SK-N-SH treated with all-trans-retinoic acid at 6 μM for 48 hours (cell line): ENCODE measurements at regions not wholly inside any gene's neighbourhood (a gene's known extent, or its start where the extent isn't known, plus 50 kb on each side); places are given as distances from the start of the nearest gene placed in this dataset.

Source experiments
- ATAC-seq: fragments of 200-7000 bp; cut with Tn5 transposase; 3 replicates; pipeline ENCODE4 v1.9.1; 2020; ENCODE audit warnings: mild to moderate bottlenecking, moderate library complexity
- ARNTL ChIP-seq: fragments of 450-650 bp; formaldehyde crosslinking; IDR thresholded peaks from 2 replicates; pipeline ENCODE4 v1.5.0; 2020; ENCODE audit warnings: low read depth, mild to moderate bottlenecking, moderate library complexity, borderline replicate concordance
- BACH2 ChIP-seq: fragments of 250-450 bp; sonication (Bioruptor Pico); IDR thresholded peaks from 2 replicates; pipeline ENCODE4 v1.9.0; 2021; ENCODE audit warnings: mild to moderate bottlenecking, borderline replicate concordance
- CREB5 ChIP-seq: fragments of 250-450 bp; sonication (Bioruptor Pico); IDR thresholded peaks from 2 replicates; pipeline ENCODE4 v1.5.1; 2020; ENCODE audit warnings: low read depth, mild to moderate bottlenecking, moderate library complexity
- ESRRG ChIP-seq: fragments of 250-450 bp; sonication (Bioruptor Pico); IDR thresholded peaks from 2 replicates; pipeline ENCODE4 v1.6.1; 2021; ENCODE audit warnings: mild to moderate bottlenecking
- GLIS3 ChIP-seq: fragments of 250-450 bp; sonication (Bioruptor Pico); IDR thresholded peaks from 2 replicates; pipeline ENCODE4 v1.5.0; 2020; ENCODE audit warnings: mild to moderate bottlenecking, moderate library complexity
- RARB ChIP-seq: fragments of 250-450 bp; sonication (Bioruptor Pico); IDR thresholded peaks from 2 replicates; pipeline ENCODE4 v1.8.0; 2021; ENCODE audit warnings: mild to moderate bottlenecking, moderate library complexity
- SNAI2 ChIP-seq: fragments of 250-450 bp; sonication (Bioruptor Pico); IDR thresholded peaks from 2 replicates; pipeline ENCODE4 v1.5.0; 2020; ENCODE audit warnings: mild to moderate bottlenecking, moderate library complexity
- TCF4 ChIP-seq: fragments of 250-450 bp; sonication (Bioruptor Pico); IDR thresholded peaks from 2 replicates; pipeline ENCODE4 v1.8.0; 2021; ENCODE audit warnings: mild to moderate bottlenecking, moderate library complexity, borderline replicate concordance
- TOX ChIP-seq: fragments of 250-450 bp; sonication (Bioruptor Pico); IDR thresholded peaks from 2 replicates; pipeline ENCODE4 v1.8.0; 2021; ENCODE audit warnings: mild to moderate bottlenecking, moderate library complexity, borderline replicate concordance
- ZC3H10 ChIP-seq: fragments of 250-450 bp; sonication (Bioruptor Pico); IDR thresholded peaks from 2 replicates; pipeline ENCODE4 v1.5.1; 2021; ENCODE audit warnings: mild to moderate bottlenecking, moderate library complexity
- ZFP3 ChIP-seq: fragments of 250-450 bp; sonication (Bioruptor Pico); IDR thresholded peaks from 2 replicates; pipeline ENCODE4 v1.5.0; 2020; ENCODE audit warnings: mild to moderate bottlenecking, moderate library complexity
- ZFP30 ChIP-seq: fragments of 450-650 bp; formaldehyde crosslinking; IDR thresholded peaks from 2 replicates; pipeline ENCODE4 v1.5.0; 2022; ENCODE audit warnings: mild to moderate bottlenecking, moderate library complexity
- ZNF565 ChIP-seq: fragments of 450-650 bp; formaldehyde crosslinking; conservative IDR thresholded peaks from 2 replicates; pipeline ENCODE4 v1.5.0; 2020; ENCODE audit warnings: low read depth, mild to moderate bottlenecking, moderate library complexity
- TF ChIP-seq, protein P1 (sequence below): fragments of 250-450 bp; sonication (Bioruptor Pico); IDR thresholded peaks from 2 replicates; pipeline ENCODE4 v1.8.0; 2021; ENCODE audit warnings: low read depth, mild to moderate bottlenecking, moderate library complexity, borderline replicate concordance
- TF ChIP-seq, protein P2 (sequence below): fragments of 250-450 bp; sonication (Bioruptor Pico); IDR thresholded peaks from 2 replicates; pipeline ENCODE4 v1.8.0; 2020; ENCODE audit warnings: mild to moderate bottlenecking, moderate library complexity, borderline replicate concordance
- TF ChIP-seq, protein P3 (sequence below): fragments of 250-450 bp; sonication (Bioruptor Pico); IDR thresholded peaks from 2 replicates; pipeline ENCODE4 v1.5.0; 2020; ENCODE audit warnings: mild to moderate bottlenecking, moderate library complexity
- TF ChIP-seq, protein P4 (sequence below): fragments of 250-450 bp; sonication (Bioruptor Pico); IDR thresholded peaks from 2 replicates; pipeline ENCODE4 v1.5.1; 2021; ENCODE audit warnings: mild to moderate bottlenecking, moderate library complexity

- no peak for TF ChIP-seq CREB5 (CRISPR knock-in tag)
- TF ChIP-seq, protein P1, sequence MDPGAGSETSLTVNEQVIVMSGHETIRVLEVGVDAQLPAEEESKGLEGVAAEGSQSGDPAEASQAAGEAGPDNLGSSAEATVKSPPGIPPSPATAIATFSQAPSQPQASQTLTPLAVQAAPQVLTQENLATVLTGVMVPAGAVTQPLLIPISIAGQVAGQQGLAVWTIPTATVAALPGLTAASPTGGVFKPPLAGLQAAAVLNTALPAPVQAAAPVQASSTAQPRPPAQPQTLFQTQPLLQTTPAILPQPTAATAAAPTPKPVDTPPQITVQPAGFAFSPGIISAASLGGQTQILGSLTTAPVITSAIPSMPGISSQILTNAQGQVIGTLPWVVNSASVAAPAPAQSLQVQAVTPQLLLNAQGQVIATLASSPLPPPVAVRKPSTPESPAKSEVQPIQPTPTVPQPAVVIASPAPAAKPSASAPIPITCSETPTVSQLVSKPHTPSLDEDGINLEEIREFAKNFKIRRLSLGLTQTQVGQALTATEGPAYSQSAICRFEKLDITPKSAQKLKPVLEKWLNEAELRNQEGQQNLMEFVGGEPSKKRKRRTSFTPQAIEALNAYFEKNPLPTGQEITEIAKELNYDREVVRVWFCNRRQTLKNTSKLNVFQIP (CRISPR knock-in tag) = no peak
- TF ChIP-seq ZC3H10 (CRISPR knock-in tag) = no peak
- no peak for TF ChIP-seq TOX
Measured at GRCh38 chr12:63212316-63212715, 61.3 kb upstream of the AVPR1A start (continued).

DNA sequence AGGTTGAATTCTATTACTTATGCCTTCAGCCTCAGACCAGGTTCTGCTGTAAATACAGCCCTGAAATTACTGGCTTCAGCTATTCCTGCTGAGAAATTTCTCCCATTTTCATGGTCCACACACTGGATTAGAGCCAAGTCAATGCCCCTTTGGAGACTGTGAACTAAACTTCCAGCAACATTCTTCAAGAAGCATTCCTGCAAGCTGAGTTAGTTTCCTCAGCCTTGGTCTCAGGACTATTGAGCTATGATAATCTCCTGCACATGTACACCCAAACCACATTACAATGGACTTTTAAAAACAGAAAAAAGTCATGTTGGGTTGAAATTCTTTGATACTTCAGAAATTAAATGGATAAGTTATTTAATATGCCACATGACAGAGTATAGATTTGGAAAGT is 58.0 kb upstream of the AVPR1A start:
- TF ChIP-seq ZC3H10 (CRISPR knock-in tag) (no peak), TOX (no peak), ESRRG (CRISPR knock-in tag) (no peak), SNAI2 (CRISPR knock-in tag) (no peak), BACH2 (CRISPR knock-in tag) (no peak), TCF4 (CRISPR knock-in tag) (no peak), ZNF565 (CRISPR knock-in tag) (no peak), ZFP3 (CRISPR knock-in tag) (no peak), ZFP30 (CRISPR knock-in tag) (no peak)
- TF ChIP-seq, protein P2, sequence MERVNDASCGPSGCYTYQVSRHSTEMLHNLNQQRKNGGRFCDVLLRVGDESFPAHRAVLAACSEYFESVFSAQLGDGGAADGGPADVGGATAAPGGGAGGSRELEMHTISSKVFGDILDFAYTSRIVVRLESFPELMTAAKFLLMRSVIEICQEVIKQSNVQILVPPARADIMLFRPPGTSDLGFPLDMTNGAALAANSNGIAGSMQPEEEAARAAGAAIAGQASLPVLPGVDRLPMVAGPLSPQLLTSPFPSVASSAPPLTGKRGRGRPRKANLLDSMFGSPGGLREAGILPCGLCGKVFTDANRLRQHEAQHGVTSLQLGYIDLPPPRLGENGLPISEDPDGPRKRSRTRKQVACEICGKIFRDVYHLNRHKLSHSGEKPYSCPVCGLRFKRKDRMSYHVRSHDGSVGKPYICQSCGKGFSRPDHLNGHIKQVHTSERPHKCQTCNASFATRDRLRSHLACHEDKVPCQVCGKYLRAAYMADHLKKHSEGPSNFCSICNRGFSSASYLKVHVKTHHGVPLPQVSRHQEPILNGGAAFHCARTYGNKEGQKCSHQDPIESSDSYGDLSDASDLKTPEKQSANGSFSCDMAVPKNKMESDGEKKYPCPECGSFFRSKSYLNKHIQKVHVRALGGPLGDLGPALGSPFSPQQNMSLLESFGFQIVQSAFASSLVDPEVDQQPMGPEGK (CRISPR knock-in tag) = no peak
- TF ChIP-seq, protein P3, sequence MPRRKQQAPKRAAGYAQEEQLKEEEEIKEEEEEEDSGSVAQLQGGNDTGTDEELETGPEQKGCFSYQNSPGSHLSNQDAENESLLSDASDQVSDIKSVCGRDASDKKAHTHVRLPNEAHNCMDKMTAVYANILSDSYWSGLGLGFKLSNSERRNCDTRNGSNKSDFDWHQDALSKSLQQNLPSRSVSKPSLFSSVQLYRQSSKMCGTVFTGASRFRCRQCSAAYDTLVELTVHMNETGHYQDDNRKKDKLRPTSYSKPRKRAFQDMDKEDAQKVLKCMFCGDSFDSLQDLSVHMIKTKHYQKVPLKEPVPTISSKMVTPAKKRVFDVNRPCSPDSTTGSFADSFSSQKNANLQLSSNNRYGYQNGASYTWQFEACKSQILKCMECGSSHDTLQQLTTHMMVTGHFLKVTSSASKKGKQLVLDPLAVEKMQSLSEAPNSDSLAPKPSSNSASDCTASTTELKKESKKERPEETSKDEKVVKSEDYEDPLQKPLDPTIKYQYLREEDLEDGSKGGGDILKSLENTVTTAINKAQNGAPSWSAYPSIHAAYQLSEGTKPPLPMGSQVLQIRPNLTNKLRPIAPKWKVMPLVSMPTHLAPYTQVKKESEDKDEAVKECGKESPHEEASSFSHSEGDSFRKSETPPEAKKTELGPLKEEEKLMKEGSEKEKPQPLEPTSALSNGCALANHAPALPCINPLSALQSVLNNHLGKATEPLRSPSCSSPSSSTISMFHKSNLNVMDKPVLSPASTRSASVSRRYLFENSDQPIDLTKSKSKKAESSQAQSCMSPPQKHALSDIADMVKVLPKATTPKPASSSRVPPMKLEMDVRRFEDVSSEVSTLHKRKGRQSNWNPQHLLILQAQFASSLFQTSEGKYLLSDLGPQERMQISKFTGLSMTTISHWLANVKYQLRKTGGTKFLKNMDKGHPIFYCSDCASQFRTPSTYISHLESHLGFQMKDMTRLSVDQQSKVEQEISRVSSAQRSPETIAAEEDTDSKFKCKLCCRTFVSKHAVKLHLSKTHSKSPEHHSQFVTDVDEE (CRISPR knock-in tag) = no peak
- TF ChIP-seq, all 23 proteins: peak for 0
- no peak for ATAC-seq

DNA sequence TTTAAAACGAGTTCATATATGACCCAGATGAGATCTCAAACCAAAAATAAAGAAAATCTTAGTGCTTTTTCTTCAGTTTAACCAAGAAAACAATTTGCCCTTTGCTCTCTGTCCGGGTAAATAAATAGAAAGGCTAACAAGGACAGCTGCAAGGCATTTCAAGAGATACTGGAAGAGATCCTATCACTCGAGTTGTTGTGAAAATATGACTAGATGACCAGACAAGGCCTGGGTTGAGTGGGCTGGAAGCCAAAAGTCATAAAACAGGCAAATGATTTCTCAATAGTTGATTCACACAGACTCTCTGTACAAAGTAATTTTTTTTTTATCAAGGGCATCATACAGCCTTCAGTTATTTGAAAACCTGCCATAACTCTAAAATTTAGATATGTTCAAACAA is 55.9 kb upstream of the AVPR1A start:
- ATAC-seq = no peak
- TF ChIP-seq GLIS3 (no peak), ZNF565 (CRISPR knock-in tag) (no peak), ESRRG (CRISPR knock-in tag) (no peak), TCF4 (CRISPR knock-in tag) (no peak), ZFP3 (CRISPR knock-in tag) (no peak)
- TF ChIP-seq, protein P4, sequence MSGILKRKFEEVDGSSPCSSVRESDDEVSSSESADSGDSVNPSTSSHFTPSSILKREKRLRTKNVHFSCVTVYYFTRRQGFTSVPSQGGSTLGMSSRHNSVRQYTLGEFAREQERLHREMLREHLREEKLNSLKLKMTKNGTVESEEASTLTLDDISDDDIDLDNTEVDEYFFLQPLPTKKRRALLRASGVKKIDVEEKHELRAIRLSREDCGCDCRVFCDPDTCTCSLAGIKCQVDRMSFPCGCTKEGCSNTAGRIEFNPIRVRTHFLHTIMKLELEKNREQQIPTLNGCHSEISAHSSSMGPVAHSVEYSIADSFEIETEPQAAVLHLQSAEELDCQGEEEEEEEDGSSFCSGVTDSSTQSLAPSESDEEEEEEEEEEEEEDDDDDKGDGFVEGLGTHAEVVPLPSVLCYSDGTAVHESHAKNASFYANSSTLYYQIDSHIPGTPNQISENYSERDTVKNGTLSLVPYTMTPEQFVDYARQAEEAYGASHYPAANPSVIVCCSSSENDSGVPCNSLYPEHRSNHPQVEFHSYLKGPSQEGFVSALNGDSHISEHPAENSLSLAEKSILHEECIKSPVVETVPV (CRISPR knock-in tag) = no peak
- TF ChIP-seq, protein P1 (CRISPR knock-in tag) = no peak

GRCh38 chr12:63206494-63206893 is 55.5 kb upstream of the AVPR1A start:
- TF ChIP-seq SNAI2 (CRISPR knock-in tag) (no peak), ZFP30 (CRISPR knock-in tag) (no peak), ARNTL (no peak), RARB (CRISPR knock-in tag) (no peak), GLIS3 (no peak)
- TF ChIP-seq, protein P1 (CRISPR knock-in tag) = no peak
- TF ChIP-seq, protein P3 (CRISPR knock-in tag) = no peak
- TF ChIP-seq, protein P4 (CRISPR knock-in tag) = no peak
- TF ChIP-seq, all 23 proteins: peak for 0
- no peak for ATAC-seq
